NCI-H345 (cell line): ENCODE measurements at regions not wholly inside any gene's neighbourhood (a gene's known extent, or its start where the extent isn't known, plus 50 kb on each side); places are given as distances from the start of the nearest gene placed in this dataset.

Experiments
- DNase-seq: peaks from one replicate; lab custom pipeline; 2025; lab: John Stamatoyannopoulos, UW

DNA sequence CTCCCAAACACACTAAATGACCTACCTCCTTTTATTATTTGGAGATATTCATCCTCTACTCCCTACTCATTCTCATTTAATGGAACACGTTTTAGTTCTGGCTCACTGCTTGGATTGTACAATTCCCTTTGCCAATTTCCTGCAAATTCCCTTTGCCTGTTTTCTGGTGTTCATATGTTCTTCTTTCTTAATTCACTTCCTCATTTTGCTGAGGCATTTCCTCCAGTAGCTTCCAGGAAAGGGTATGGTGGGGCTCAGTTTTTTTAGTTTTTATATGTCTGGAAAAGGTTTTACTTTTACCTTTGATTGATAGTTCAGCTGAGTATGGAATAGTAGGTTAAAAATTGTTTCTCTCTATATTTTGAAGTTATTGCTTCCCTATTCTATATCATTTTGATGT lies 143.6 kb upstream of the GOLIM4 start:
- DNase-seq = no peak

DNA sequence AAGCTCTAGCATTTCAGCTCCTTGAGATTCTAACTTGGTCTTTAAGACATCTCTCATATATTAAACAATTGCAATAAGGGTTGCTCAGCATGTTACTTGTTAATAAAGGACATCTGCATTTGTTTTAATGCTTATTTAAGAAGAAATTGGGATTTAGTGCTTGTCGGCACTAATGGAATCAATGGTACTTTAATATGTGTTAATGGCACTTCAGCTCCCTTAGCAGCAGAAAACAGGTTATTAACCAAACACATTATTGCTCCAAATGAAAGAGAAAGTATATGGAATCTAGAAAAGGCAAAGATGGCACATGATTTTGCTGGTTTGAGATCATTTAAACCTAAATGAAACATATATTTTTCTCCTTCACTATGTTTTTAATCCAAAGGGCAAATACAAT lies 137.3 kb upstream of the GOLIM4 start:
- no peak for DNase-seq

DNA sequence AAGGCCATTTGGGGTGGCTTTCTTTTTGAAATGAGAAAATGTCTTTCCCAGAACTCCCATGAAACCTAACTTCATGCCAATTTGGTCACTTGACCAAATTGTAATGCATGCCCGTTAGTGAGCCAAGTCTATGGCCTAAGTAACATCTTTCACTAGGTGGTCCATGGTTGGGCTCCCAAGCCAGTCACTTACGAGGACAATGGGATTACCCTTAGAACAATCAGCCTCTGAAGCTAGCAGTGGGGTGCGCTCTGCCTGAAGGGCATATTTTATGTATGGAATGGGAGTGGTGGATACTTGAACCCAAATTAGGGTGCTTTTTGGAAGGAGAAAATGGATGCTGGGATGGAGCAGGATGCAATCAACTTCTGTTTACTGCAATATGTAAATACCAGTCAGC lies 127.4 kb upstream of the GOLIM4 start:
- no peak for DNase-seq

DNA sequence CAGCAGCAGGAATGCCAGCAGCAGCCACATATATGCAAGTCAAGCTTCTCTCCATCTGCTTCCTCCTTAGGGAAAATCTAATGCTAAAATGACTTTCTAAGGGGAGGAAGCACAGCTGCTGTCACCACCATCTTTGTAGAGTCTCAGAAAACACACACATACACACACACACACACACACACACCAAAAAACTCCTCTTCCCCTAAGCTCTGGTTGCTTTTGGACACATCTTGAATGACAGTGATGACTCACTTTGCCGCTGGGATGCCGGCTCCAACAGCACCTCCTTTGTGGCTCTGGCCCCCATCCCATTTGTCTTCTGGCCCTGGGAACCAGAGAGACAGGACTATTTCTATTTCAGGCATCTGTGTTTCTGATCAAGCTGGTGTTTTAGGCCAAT lies 124.8 kb upstream of the GOLIM4 start:
- DNase-seq = no peak

DNA sequence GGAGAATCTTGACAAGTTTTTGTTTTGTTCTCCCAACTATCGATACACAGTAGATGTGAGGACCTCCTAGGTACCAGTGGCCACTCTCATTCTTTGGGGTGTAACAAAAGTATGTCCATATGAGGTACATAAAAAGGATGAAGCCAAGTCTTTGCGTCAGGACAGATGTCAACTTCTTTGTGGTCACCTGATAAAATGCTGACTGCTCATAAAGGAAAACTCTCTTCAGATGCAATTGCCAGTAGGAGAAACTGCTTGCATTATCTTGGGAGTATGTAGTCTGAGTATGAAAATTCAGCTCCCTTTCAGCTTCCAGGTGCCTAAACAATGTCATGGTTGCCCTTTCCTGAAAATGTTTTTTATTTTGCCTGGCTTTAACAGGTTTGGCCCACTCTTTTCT lies 123.8 kb upstream of the GOLIM4 start:
- DNase-seq = no peak

DNA sequence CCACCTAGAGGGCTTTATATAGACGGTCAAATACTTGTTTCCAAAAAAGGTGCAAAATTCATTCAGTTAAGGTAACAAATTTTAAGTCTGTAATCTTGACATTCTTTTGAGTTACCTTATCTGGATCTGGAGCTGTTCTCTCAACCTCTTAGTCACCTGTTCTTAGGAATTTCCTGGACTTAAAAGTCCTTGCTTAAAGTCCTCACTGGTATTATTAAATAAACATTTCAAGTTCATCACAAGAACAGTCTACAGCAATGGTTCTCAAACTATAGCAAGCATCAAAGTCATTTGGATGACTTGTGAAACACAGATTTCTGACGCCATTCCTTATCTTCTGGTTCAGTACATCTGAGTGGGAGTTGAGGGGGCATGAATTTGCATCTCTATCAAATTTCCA lies 122.9 kb upstream of the GOLIM4 start:
- no peak for DNase-seq

DNA sequence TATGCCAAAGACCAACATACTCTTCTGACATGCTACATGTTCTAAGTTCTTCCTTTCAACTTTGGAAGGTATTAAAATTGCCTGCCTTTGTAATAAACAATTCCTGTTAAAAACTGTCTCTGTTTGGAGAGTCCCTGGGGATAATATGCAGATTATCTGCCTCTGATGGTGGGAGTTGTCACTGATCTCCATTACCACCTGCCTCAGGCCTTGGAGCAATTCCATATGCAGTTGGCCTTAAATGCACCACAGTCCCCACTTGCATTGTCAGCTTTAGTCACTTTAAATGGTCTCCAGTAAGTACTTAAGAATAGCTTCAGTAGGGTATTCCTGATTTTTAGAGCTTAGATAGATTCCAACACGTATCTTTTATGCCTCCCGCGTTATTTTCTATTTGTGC lies 121.1 kb upstream of the GOLIM4 start:
- DNase-seq = no peak

DNA sequence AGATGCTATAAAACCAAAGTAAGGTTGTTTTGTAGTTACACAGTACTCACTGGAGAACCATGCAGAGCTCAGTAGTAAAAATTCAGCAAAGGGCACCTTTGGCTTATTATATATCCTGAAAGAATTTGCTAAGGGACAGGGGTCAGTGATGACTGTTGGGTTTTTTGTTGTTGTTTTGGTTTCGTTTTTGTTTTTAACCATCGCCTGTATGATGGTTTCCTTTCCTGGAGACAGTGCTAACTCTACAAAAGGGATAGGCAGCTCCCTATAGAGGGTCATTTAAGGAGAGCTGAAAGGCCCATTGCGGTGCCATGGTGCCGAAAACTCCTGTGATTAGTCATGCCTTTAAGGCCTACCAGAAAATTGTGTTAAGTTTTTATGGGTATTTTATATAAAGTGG lies 118.2 kb upstream of the GOLIM4 start:
- DNase-seq = no peak

DNA sequence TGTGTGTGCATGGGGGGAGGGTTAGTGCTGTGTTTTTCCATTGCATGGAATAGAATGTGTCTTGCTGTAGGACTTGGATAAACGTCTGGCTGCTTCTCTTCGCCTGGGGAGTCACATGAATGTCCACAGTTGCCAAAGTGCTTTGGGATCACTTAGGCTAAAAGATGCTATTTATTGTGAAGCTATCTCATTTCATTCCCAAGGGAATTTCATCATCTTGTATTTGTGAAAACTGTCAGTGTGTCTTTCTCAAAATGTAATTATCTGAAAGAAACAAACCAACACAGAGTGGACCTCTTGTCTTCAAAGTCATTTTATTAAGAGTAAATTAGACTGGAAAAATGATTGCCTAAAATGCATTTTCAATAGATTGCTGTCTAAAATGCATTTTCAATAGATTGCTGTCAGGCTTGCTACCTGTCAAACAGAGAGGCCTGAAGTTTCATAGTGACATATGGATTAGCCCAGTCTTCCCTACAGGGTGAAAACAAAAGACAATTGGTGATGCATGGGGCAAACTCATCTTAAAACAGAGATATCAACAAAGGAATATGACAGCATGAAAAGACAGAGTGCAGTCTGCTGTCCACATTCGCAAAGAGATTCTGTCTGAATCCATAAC lies 117.1 kb upstream of the GOLIM4 start:
- no peak for DNase-seq

DNA sequence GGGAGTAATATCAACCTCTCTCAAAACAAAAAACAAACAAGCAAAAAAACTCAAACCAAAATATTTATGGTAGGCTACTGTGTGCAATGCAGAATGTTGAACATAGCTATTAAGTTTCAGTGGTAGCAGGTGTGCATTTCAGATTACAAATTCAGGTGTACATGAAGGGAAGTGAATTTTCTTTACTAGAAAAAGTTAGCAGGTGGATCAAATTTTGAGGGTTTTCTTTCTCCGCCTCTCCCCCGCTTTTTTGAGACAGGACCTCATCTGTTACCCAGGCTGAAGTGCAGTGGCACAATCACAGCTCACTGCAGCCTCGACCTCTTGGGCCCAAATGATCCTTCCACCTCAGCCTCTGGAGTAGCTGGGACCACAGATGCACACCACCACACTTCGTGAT lies 109.7 kb upstream of the GOLIM4 start:
- DNase-seq = no peak

DNA sequence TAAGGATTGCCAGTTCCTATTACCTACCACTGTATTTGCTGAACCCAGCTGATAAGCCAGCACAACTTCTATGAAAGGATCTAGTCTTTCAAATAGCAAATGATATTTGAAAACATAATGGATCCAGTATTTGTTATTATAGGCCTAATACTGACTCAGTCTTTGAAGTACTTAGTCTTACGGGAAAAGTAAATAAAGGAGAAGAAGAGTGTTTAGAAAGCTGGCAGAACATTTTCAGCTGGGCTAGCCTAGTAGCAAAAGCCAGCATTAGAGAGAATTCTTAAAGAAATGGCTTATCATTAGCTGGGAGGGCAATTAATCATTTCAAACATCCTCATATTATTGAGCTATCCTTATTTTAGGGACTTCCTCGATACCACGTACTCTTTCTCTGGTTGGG lies 101.4 kb upstream of the GOLIM4 start:
- DNase-seq = no peak

DNA sequence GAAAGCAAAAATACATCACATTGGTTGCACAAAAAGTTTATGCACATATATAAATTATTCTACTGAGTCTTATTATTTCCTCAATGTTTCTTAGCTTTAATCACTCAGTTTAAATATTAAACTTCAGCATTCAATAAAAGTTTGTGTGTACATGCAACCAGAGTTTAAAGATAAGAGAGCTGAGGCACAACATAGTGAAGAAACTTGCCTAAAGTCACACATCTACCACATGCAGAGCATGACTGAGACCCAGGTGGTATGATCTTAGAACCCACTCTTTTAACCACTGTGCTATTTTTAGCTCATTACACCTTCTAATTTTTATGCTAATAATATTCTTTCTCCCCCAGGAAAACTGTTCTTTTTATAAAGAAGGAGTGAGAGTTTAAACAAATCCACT lies 96.1 kb upstream of the GOLIM4 start:
- no peak for DNase-seq

DNA sequence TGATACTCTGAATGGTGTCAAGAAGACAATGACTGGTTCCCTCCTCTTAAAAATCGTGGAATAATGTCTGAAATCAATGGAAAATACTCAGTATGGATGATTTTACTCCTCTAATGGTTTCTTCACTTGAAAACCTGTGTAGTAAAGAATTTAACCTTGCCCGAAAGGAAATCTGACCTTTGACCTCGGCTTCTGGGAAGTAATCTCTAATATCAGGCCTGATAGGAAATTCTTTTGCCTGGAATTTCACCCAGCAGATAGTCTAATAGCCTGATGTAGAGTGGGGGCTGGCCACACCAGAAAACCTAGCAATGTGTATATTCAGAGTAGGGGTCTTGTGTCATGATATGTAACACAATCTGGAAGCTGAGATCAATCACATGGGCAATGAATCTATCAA lies 91.5 kb upstream of the GOLIM4 start:
- DNase-seq = no peak

DNA sequence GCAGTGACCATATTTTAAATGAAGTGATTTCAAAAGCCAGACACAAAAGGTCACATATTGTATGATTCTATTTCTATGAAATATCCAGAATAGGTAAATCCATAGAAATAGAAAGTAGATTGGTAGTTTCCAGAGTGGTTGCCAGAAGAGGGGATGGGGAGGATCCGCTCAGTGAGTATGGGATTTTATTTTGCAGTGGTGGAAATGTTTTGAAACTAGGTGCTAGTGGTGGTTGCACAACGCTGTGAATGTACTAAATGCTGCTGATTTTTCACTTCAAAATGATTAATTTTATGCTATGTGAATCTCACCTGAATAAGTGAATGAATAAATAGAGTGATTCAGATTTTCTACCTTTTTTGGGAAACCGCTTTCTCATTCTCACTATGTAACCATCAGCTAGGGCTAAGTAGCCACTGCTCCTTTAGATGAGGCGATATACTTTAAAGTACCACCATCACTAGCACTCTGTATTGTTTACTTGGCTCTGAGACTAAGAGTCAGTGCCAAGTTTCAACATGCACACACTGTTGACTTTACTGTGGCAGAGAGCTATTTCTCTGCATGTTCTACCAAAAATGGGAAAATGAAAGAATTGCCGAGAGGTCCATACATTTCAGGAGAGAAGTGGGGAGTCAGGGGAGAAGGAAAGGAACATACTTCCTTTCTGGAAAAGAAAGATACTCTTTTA lies 90.7 kb upstream of the GOLIM4 start:
- DNase-seq = no peak

DNA sequence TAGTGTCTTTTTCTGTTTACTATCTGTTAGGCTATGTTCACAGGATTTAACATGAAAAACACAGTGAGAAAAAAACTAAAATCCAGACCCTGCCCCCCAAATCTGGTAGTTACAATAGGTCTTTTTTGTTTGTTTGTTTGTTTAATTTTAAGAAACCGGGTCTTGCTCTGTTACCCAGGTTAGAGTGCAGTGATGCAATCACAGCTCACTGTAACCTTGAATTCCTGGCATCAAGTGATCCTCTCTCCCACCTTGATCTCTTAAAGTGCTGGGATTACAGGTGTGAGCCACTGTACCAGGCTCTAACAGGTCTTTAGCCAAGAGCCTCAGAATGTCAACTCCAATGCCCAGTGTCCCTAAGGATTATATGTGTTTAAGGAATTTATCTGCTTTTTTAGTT lies 88.0 kb upstream of the GOLIM4 start:
- no peak for DNase-seq

DNA sequence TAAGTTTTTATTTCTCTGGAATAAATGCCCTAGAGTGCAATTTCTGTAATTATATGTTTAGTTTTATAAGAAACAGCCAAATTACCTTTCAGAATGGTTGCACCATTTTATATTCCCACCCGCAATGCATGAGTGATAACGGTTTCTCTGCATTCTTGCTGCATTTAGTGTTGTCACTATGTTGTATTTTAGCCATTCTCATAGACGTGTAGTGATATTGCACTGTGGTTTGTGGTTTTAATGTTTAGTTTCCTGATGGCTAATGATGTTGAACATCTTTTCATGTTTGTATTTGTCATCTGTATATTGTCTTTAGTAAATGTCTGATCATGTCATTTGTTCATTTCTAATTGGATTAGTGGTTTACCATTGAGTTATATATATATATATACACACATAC lies 73.0 kb upstream of the GOLIM4 start:
- DNase-seq = no peak

DNA sequence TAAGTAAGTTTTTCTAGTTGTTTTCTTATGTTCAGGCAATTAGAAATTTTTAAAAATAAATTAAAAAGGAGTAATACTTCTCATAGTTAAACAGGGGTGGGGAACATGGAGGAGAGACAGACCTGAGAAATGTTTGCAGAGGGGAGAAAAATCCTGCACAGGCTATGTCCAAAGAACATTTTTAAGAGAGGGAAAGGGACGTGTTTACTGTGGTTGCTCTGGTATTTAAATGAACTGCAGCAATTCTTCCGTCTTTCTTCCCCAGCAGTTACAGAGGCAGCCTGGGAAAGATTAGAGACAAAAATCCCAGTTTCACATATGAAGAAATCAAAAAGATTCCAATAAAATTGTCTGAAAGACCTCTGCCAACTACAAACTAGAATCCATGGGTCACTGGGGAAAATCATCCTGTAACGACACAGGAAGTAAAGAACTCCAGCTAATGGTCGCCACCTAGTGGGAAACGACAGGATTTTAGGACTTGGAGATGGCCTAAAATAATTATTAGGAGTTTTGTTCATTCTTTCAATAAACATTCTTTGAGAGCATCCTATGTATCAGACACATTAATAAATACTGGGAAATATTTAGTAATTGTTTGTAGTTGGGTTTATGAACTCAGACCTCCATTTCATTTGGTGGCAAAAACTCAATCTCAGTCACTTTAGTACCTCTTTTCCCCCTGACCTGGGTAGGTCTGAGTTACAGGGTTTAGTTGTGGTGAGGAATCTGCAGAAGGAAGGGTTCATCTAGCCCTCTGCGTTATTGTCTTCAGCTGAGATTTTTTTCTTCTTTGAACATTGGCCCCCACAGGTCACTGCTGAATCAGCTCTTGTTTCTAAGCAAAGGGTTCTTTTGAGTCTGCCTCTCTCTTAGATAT lies 69.9 kb upstream of the GOLIM4 start:
- DNase-seq = peak; percentile 25

DNA sequence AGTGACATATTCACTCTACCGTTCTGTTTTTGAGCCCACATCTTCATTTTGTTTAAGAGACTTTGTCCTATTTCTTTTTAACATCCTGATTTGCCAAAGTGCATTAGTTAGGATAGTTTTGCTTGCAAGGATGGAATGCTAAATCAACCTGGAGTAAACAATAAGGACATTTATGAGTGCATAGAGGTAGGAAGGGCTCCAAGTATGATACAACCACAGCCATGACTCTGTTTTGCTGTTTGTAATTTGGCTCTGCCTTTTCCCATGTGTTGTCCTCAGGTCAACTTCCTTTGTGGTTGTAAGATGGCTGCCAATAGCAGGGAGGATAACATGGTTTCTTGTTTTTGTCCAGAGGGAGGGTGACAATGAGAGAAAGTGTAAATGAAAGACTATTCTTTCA lies 66.4 kb upstream of the GOLIM4 start:
- no peak for DNase-seq

DNA sequence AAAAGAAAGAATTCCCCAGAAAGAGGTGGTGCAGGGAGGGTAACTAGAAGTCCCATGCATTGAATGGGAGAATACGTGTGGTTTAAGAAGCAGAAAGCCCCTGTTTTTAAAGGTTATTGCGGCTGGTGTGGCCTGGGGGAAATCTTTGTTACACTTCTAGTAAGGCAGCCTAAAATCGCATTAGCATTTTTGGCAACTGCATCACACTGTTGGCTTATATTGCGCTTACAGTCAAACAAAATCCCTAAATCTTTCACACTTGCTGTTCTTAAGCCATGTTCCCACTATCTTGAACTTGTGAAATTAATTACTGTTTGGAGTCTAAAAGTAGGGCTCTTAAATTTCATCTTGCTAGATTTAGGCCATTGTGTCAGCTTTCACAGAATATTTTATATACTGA lies 66.0 kb upstream of the GOLIM4 start:
- DNase-seq = no peak

DNA sequence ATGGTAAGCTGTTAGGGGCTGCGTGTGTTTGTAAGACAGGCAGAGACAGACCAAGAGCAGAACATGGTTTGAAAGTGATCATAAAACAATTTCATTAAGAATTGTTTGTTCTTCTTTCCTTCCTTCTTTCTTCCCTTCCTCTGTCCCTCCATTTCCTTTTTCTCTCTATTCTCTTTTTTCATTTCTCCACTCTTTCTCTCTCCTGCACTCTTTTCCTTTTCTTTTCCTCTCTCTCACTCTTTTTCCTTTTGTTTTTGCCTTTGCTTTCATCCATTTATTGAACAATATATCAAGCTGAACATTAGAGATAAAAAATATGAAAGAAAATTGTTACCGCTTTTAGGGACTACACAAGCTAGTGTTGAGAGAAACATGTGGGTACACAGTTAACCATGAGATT lies 62.2 kb upstream of the GOLIM4 start:
- no peak for DNase-seq

DNA sequence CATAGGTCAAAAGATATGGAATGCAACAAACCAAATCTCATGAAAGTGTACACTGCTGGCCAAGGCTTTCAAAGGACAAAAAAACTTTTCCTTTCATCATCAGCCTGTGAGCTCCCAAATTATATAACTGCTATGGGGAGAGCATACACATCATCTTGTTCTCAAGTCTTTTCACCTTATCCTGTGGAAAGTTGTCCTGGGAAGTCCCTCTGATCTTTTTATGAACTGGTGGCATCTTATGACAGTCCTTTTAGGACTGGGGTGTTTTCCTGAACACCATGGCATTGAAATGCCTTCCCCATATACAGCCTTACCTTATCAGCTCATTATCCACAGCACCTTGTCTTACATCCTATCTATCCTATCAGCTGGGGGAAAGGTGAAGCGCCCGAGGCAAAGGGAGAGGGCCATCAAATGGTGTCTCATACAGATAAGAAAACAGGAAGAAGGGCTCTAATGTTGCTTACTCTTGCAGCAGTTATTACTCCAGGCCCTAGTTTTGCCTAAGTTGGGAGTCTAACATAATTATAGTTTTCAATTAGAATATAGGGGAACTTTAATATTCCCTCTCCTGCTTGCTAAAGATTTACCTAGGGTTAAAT lies 61.5 kb upstream of the GOLIM4 start:
- DNase-seq = no peak

DNA sequence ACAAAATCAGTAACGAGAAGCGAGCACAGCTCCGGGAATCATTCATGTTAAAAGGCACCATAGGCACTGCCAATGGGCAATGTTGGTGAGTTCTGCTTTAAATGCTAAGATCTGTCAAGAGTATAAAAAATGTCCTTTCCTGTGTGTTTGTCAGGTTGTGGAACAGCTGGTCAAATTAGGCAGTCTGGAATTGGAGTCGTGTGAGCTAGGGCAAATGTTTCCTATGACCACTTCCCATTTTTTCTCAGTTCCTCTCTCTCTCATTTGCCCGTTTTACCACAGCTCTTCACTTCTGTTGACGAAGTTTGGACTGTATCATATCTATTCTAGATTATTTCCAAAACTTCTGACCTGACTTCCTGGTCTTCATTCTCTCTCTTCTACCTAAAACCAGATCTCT lies 60.8 kb upstream of the GOLIM4 start:
- no peak for DNase-seq

DNA sequence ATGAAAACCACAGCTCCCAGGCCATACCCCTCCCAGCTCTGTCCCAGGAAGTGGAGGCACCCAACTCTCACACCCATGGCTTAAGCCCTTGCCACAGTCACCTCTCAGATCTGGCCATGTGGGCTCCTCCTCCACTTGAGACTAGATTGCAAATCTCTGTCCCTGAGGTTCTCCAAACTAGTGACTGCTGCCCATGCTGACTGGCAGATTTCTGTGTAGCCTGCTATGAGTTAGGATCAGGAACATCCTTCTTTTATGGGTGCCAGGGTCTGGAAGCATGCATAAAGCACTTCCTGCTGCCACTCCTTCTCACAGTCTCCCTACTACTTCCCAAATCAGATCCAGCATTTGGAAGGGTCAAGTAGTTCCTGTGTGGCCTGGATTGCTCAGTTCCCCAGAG lies 59.6 kb upstream of the GOLIM4 start:
- DNase-seq = no peak
